OCI-LY1 (cell line): ENCODE measurements at regions not wholly inside any gene's neighbourhood (a gene's known extent, or its start where the extent isn't known, plus 50 kb on each side); places are given as distances from the start of the nearest gene placed in this dataset.

ENCODE experiments used
- H2AFZ ChIP-seq: fragments of 200-600 bp; sonication (generic), shearing (Covaris generic); 2 replicates; pipeline ENCODE4 v1.6.0; 2014; ENCODE audit warnings: antibody characterized with exemption, mild to moderate bottlenecking, low read length
- H3F3A ChIP-seq: fragments of 200-600 bp; sonication (generic), shearing (Covaris generic); 2 replicates; pipeline ENCODE4 v1.6.0; 2014; ENCODE audit warnings: mild to moderate bottlenecking, antibody characterized with exemption, low read length, moderate library complexity; ENCODE audit not compliant: insufficient read depth
- H3K27ac ChIP-seq: fragments of 200-600 bp; sonication (generic); 2 replicates; pipeline ENCODE4 v1.5.1; 2014; ENCODE audit warnings: low read length, mixed run types, mild to moderate bottlenecking, low read depth; ENCODE audit not compliant: poor library complexity, severe bottlenecking
- H3K27me3 ChIP-seq: fragments of 200-600 bp; sonication (generic); 2 replicates; pipeline ENCODE4 v1.6.0; 2014; ENCODE audit warnings: antibody characterized with exemption, mild to moderate bottlenecking, low read length, moderate library complexity; ENCODE audit not compliant: insufficient read depth
- H3K36me3 ChIP-seq: fragments of 200-600 bp; sonication (generic); 2 replicates; pipeline ENCODE4 v1.6.1; 2014; ENCODE audit warnings: mild to moderate bottlenecking, antibody characterized with exemption, low read length, moderate library complexity, mixed read lengths; ENCODE audit not compliant: insufficient read depth
- H3K4me1 ChIP-seq: fragments of 200-600 bp; sonication (generic); 2 replicates; pipeline ENCODE4 v1.5.1; 2014; ENCODE audit warnings: mild to moderate bottlenecking, low read length, moderate library complexity; ENCODE audit not compliant: insufficient read depth, severe bottlenecking
- H3K4me2 ChIP-seq: fragments of 200-600 bp; sonication (generic), shearing (Covaris generic); 2 replicates; pipeline ENCODE4 v1.6.1; 2014; ENCODE audit warnings: low read length
- H3K4me3 ChIP-seq: fragments of 200-600 bp; sonication (generic); 2 replicates; pipeline ENCODE4 v1.5.1; 2014; ENCODE audit warnings: low read length, low read depth, mild to moderate bottlenecking, mixed read lengths; ENCODE audit not compliant: poor library complexity, severe bottlenecking
- H3K79me2 ChIP-seq: fragments of 200-600 bp; shearing (Covaris generic); 2 replicates; pipeline ENCODE4 v1.6.1; 2016; ENCODE audit warnings: mixed run types, low read length, mixed read lengths; ENCODE audit not compliant: insufficient read depth
- H3K9ac ChIP-seq: fragments of 200-600 bp; sonication (generic), shearing (Covaris generic); 2 replicates; pipeline ENCODE4 v1.6.1; 2014; ENCODE audit warnings: mild to moderate bottlenecking, low read length, mixed read lengths
- H3K9me2 ChIP-seq: fragments of 200-600 bp; sonication (generic), shearing (Covaris generic); 2 replicates; pipeline ENCODE4 v1.6.1; 2014; ENCODE audit warnings: low read depth, mild to moderate bottlenecking, low read length, mixed read lengths
- H3K9me3 ChIP-seq: fragments of 200-600 bp; shearing (Covaris generic); 2 replicates; pipeline ENCODE4 v1.6.1; 2014; ENCODE audit warnings: low read length, mixed read lengths
- H4K20me1 ChIP-seq: fragments of 200-600 bp; sonication (generic), shearing (Covaris generic); 2 replicates; pipeline ENCODE4 v1.6.0; 2016; ENCODE audit warnings: mild to moderate bottlenecking, low read length; ENCODE audit not compliant: insufficient read depth
- EZH2 ChIP-seq: fragments of 200-600 bp; sonication (generic), shearing (Covaris generic); IDR thresholded peaks from 2 replicates; pipeline ENCODE4 v1.8.0; 2017; ENCODE audit warnings: borderline replicate concordance, mixed run types, mild to moderate bottlenecking, antibody characterized with exemption, low read length, moderate library complexity, mixed read lengths
- TF ChIP-seq, protein P1 (sequence below): fragments of 200-600 bp; sonication (generic), shearing (Covaris generic); IDR thresholded peaks from 2 replicates; pipeline ENCODE4 v1.5.1; 2017; ENCODE audit warnings: mild to moderate bottlenecking, antibody characterized with exemption, low read length, moderate library complexity, mixed read lengths

DNA sequence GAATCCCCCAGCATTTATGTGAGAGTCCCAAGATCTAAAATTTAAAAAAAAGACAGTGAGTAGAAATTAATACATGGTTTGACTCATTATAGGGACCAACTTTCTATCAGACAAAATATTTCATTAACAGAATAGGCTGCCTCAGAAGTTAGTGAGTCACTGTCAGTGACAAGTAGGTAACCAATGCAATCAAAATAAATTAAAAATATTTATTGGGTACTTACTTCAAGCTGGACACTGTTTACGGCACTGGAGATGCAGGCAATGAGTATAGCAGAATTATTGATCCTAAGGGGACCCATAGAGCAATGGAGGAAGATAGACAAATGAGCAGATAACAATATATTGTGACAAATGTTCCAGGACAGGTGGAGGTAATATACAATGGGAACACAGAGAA lies 135.6 kb upstream of the BCL6 start:
- peaks cover 3% of the 10 kb centered on the region for H3K4me1 ChIP-seq
- TF ChIP-seq, protein P1, sequence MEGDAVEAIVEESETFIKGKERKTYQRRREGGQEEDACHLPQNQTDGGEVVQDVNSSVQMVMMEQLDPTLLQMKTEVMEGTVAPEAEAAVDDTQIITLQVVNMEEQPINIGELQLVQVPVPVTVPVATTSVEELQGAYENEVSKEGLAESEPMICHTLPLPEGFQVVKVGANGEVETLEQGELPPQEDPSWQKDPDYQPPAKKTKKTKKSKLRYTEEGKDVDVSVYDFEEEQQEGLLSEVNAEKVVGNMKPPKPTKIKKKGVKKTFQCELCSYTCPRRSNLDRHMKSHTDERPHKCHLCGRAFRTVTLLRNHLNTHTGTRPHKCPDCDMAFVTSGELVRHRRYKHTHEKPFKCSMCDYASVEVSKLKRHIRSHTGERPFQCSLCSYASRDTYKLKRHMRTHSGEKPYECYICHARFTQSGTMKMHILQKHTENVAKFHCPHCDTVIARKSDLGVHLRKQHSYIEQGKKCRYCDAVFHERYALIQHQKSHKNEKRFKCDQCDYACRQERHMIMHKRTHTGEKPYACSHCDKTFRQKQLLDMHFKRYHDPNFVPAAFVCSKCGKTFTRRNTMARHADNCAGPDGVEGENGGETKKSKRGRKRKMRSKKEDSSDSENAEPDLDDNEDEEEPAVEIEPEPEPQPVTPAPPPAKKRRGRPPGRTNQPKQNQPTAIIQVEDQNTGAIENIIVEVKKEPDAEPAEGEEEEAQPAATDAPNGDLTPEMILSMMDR: no peak
- no peak for TF ChIP-seq EZH2
- no peaks in the 10 kb centered on the region for H3K9me3 ChIP-seq
- no peak overlapping the region for H3K4me3 ChIP-seq
- H2AFZ ChIP-seq: no peak overlapping the region
- no peaks in the 10 kb centered on the region for H3K9me2 ChIP-seq
- no peaks in the 10 kb centered on the region for H3K27me3 ChIP-seq
- H3K4me2 ChIP-seq: no peak overlapping the region
- no peak overlapping the region for H3K9ac ChIP-seq
- H3K79me2 ChIP-seq: no peaks in the 10 kb centered on the region
- H3K27ac ChIP-seq: no peak overlapping the region
- H3K36me3 ChIP-seq: no peaks in the 10 kb centered on the region
- H3F3A ChIP-seq: no peaks in the 10 kb centered on the region
- H4K20me1 ChIP-seq: no peaks in the 10 kb centered on the region

GRCh38 chr3:187888701-187889100 lies 143.4 kb upstream of the BCL6 start:
- Histone ChIP-seq H3K27me3 (no peaks in the 10 kb centered on the region), H3K27ac (no peak overlapping the region), H3F3A (no peaks in the 10 kb centered on the region), H4K20me1 (no peaks in the 10 kb centered on the region), H3K9me2 (no peaks in the 10 kb centered on the region), H3K9ac (no peak overlapping the region), H3K36me3 (no peaks in the 10 kb centered on the region), H3K4me2 (no peak overlapping the region), H3K9me3 (no peaks in the 10 kb centered on the region), H3K4me3 (no peak overlapping the region), H3K79me2 (no peaks in the 10 kb centered on the region), H3K4me1 (peaks cover 14% of the 10 kb centered on the region), H2AFZ (no peak overlapping the region)
- no peak for TF ChIP-seq EZH2
- TF ChIP-seq, protein P1: no peak

DNA sequence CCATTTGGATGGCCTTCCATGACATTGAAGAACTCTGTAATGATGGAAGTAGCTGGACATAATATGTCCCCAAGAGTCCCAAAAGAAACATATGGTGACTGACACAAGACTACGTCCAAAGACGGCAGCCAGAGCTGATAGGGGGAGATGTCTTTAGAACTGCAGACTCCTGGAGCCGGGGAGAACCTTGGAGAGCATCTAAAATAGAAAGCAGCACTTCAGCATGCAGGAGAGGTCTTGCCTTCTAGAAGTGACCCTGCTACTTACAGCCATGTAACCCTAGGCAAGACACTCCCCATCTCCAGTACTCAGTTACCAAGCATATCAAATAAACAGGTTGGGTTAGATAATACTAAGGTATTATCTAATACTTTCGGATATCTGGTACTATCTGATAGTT lies 143.8 kb upstream of the BCL6 start:
- Histone ChIP-seq H4K20me1 (no peaks in the 10 kb centered on the region), H3K9me3 (no peaks in the 10 kb centered on the region), H3K9ac (no peak overlapping the region), H3K27me3 (no peaks in the 10 kb centered on the region), H3K4me2 (no peak overlapping the region), H3K4me3 (no peak overlapping the region), H2AFZ (no peak overlapping the region), H3K79me2 (no peaks in the 10 kb centered on the region), H3K27ac (peak overlapping the region; percentile 35), H3K9me2 (no peaks in the 10 kb centered on the region), H3K36me3 (no peaks in the 10 kb centered on the region), H3F3A (no peaks in the 10 kb centered on the region), H3K4me1 (peaks cover 14% of the 10 kb centered on the region)
- no peak for TF ChIP-seq EZH2
- TF ChIP-seq, protein P1: no peak
